IMR-90 (cell line): ENCODE measurements at regions not wholly inside any gene's neighbourhood (a gene's known extent, or its start where the extent isn't known, plus 50 kb on each side); places are given as distances from the start of the nearest gene placed in this dataset.
"Not testable (repeated sequence)": the region's sequence is repeated elsewhere in the genome, so short reads cannot be mapped to it uniquely, and the experiment has no call there.

Experiments
- ATAC-seq: fragments of 200-7000 bp; cut with Tn5 transposase; 2 replicates; pipeline ENCODE4 v1.9.1; 2020; ENCODE audit warnings: low read depth, mild to moderate bottlenecking, moderate library complexity
- BruUV-seq: library from RNA; stranded (reverse); fragments of 400-500 nt; replicated peaks from 2 replicates; lab custom pipeline; 2021; lab: Mats Ljungman, UMichigan
- CTCF ChIA-PET: fragments of 300-600 bp; formaldehyde crosslinking; extraction: SDS; loops from one replicate; lab custom pipeline; 2021; ENCODE audit warnings: antibody characterized with exemption; lab: Yijun Ruan, JAX
- POLR2A ChIA-PET: fragments of 300-600 bp; sonication (Branson Sonifier 250); formaldehyde crosslinking; loops from one replicate; lab custom pipeline; 2022; ENCODE audit warnings: antibody characterized with exemption; ENCODE audit not compliant: unreplicated experiment; lab: Charles Lee
- DNase-seq: peaks from one replicate; pipeline ENCODE4 v3.0.0; 2013
- H2AFZ ChIP-seq: replicated peaks from 2 replicates; pipeline ENCODE3; 2013; ENCODE audit warnings: low read length, mild to moderate bottlenecking; ENCODE audit not compliant: poor library complexity
- H2AK5ac ChIP-seq: 2 replicates; pipeline ENCODE4 v1.6.1; 2013; ENCODE audit warnings: low read depth, low read length, inconsistent platforms
- H2AK9ac ChIP-seq: replicated peaks from 2 replicates; pipeline ENCODE3; 2013; ENCODE audit warnings: mild to moderate bottlenecking, low read depth, low read length, moderate library complexity; ENCODE audit not compliant: poor library complexity
- H2BK120ac ChIP-seq: 2 replicates; pipeline ENCODE4 v1.6.1; 2013; ENCODE audit warnings: low read depth, low read length, inconsistent platforms
- H2BK15ac ChIP-seq: 3 replicates; pipeline ENCODE4 v1.6.1; 2013; ENCODE audit warnings: low read depth, low read length, inconsistent platforms
- H2BK20ac ChIP-seq: 2 replicates; pipeline ENCODE4 v1.6.1; 2013; ENCODE audit warnings: low read depth, mild to moderate bottlenecking, inconsistent platforms, low read length, moderate library complexity
- H2BK5ac ChIP-seq: 2 replicates; pipeline ENCODE4 v1.6.1; 2013; ENCODE audit warnings: mild to moderate bottlenecking, low read depth, low read length, inconsistent platforms; ENCODE audit not compliant: poor library complexity, severe bottlenecking
- H3K14ac ChIP-seq: replicated peaks from 2 replicates; pipeline ENCODE4 v1.6.1; 2013; ENCODE audit warnings: low read depth, low read length, inconsistent platforms
- H3K18ac ChIP-seq: 2 replicates; pipeline ENCODE4 v1.6.1; 2013; ENCODE audit warnings: low read depth, low read length, control low read depth
- H3K23ac ChIP-seq: 2 replicates; pipeline ENCODE4 v1.6.1; 2013; ENCODE audit warnings: low read depth, low read length, inconsistent platforms
- H3K27ac ChIP-seq: 2 replicates; pipeline ENCODE4 v1.5.1; 2013; ENCODE audit warnings: mild to moderate bottlenecking, control low read depth, low read length; ENCODE audit not compliant: insufficient read depth
- H3K27me3 ChIP-seq: 2 replicates; pipeline ENCODE4 v1.6.1; 2013; ENCODE audit warnings: low read length; ENCODE audit not compliant: control insufficient read depth, insufficient read depth
- H3K36me3 ChIP-seq: 2 replicates; pipeline ENCODE4 v1.6.1; 2013; ENCODE audit warnings: low read length, mixed read lengths; ENCODE audit not compliant: control insufficient read depth, insufficient read depth
- H3K4ac ChIP-seq: 2 replicates; pipeline ENCODE4 v1.6.1; 2013; ENCODE audit warnings: low read depth, low read length, inconsistent platforms
- H3K4me1 ChIP-seq: 2 replicates; pipeline ENCODE4 v1.6.1; 2013; ENCODE audit warnings: low read length, mixed read lengths; ENCODE audit not compliant: control insufficient read depth, insufficient read depth
- H3K4me2 ChIP-seq: 2 replicates; pipeline ENCODE4 v1.6.1; 2013; ENCODE audit warnings: low read depth, mild to moderate bottlenecking, control low read depth, low read length, moderate library complexity
- H3K4me3 ChIP-seq: 2 replicates; pipeline ENCODE4 v1.5.1; 2013; ENCODE audit warnings: low read depth, mild to moderate bottlenecking, control low read depth, low read length, moderate library complexity; ENCODE audit not compliant: insufficient read depth
- H3K56ac ChIP-seq: 2 replicates; pipeline ENCODE4 v1.6.1; 2013; ENCODE audit warnings: low read length, inconsistent platforms; ENCODE audit not compliant: insufficient read depth; ENCODE audit errors: extremely low read depth
- H3K79me1 ChIP-seq, 2 experiments: 2 replicates each; pipeline ENCODE4 v1.6.1; 2013; ENCODE audit warnings: low read length in 2 of 2, inconsistent platforms in 1 of 2, low read depth in 1 of 2
- H3K9ac ChIP-seq: 2 replicates; pipeline ENCODE4 v1.6.1; 2013; ENCODE audit warnings: low read depth, low read length, control low read depth
- H3K9me1 ChIP-seq: 2 replicates; pipeline ENCODE4 v1.6.1; 2013; ENCODE audit warnings: low read length, inconsistent platforms; ENCODE audit not compliant: insufficient read depth
- H3K9me3 ChIP-seq: 2 replicates; pipeline ENCODE4 v1.6.1; 2013; ENCODE audit warnings: low read length; ENCODE audit not compliant: control insufficient read depth, insufficient read depth
- H4K20me1 ChIP-seq: 2 replicates; pipeline ENCODE4 v1.6.1; 2013; ENCODE audit warnings: low read length, inconsistent platforms; ENCODE audit not compliant: insufficient read depth
- H4K5ac ChIP-seq: 2 replicates; pipeline ENCODE4 v1.6.1; 2013; ENCODE audit warnings: mild to moderate bottlenecking, low read depth, low read length, control low read depth
- H4K8ac ChIP-seq, 2 experiments: 2 replicates each; pipeline ENCODE4 v1.6.1; 2013; ENCODE audit warnings: low read depth in 2 of 2, low read length in 2 of 2, control low read depth in 1 of 2, inconsistent platforms in 1 of 2
- H4K91ac ChIP-seq: 2 replicates; pipeline ENCODE4 v1.6.1; 2013; ENCODE audit warnings: low read depth, low read length, inconsistent platforms; ENCODE audit not compliant: insufficient read depth
- WGBS, 2 experiments: methylation state at CpG; one replicate each; pipeline versions ENCODE4 v1.1.5 to v1.1.7; 2013; ENCODE audit warnings: missing lambda C conversion rate in 2 of 2; ENCODE audit not compliant: insufficient read length in 1 of 2; ENCODE audit errors: extremely low coverage in 2 of 2; 5-methylcytosine and 5-hydroxymethylcytosine counted together
- dilution Hi-C: fragments of 300-500 bp; cut with HindIII; formaldehyde crosslinking; loops from one replicate; pipeline ENCODE4 v1.14.3; 2018; ENCODE audit warnings: low sequenced_read_pairs; ENCODE audit not compliant: unreplicated experiment
- in situ Hi-C: fragments of 300-500 bp; cut with MboI; formaldehyde crosslinking; loops from 3 replicates; pipeline ENCODE4 v1.14.3; 2019; ENCODE audit warnings: low sequenced_read_pairs, inconsistent platforms, mixed read lengths
- intact Hi-C: fragments of 100-400 bp; cut with micrococcal nuclease; formaldehyde crosslinking; loops from 2 replicates; pipeline ENCODE4 v1.10.0; 2022
- TF ChIP-seq, protein P1 (sequence below): conservative IDR thresholded peaks from 2 replicates; pipeline ENCODE4 v1.5.1; 2012; ENCODE audit warnings: mild to moderate bottlenecking, low read depth, low read length, improper control_type of control experiment

- H3K4me3 ChIP-seq, H3K9me1 ChIP-seq, H3K14ac ChIP-seq, H3K18ac ChIP-seq, H3K4me1 ChIP-seq, H3K9me3 ChIP-seq, H3K27me3 ChIP-seq, H2BK15ac ChIP-seq, intact Hi-C loops, CTCF ChIA-PET, H3K4ac ChIP-seq, BruUV-seq, H4K91ac ChIP-seq, H3K36me3 ChIP-seq, H2BK20ac ChIP-seq, H3K9ac ChIP-seq, POLR2A ChIA-PET, H3K56ac ChIP-seq, H3K79me1 ChIP-seq, H2AK9ac ChIP-seq, H4K20me1 ChIP-seq, H4K5ac ChIP-seq, H2AK5ac ChIP-seq, H2BK5ac ChIP-seq, H3K27ac ChIP-seq, H4K8ac ChIP-seq, H2AFZ ChIP-seq, H2BK120ac ChIP-seq, in situ Hi-C loops, dilution Hi-C loops, H3K23ac ChIP-seq, H3K4me2 ChIP-seq: not testable (repeated sequence)
- no CpG with 5 or more reads among the region's 1 CpG for WGBS, 2 experiments
- DNase-seq (peak; percentile 26), ATAC-seq (peak; percentile 82)
- TF ChIP-seq, protein P1, sequence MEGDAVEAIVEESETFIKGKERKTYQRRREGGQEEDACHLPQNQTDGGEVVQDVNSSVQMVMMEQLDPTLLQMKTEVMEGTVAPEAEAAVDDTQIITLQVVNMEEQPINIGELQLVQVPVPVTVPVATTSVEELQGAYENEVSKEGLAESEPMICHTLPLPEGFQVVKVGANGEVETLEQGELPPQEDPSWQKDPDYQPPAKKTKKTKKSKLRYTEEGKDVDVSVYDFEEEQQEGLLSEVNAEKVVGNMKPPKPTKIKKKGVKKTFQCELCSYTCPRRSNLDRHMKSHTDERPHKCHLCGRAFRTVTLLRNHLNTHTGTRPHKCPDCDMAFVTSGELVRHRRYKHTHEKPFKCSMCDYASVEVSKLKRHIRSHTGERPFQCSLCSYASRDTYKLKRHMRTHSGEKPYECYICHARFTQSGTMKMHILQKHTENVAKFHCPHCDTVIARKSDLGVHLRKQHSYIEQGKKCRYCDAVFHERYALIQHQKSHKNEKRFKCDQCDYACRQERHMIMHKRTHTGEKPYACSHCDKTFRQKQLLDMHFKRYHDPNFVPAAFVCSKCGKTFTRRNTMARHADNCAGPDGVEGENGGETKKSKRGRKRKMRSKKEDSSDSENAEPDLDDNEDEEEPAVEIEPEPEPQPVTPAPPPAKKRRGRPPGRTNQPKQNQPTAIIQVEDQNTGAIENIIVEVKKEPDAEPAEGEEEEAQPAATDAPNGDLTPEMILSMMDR: 0 out of 2 replicates have a peak, but pooled peaks have one; percentile 18
Observed at GRCh38 chr10:46720386-46720785, 141.5 kb downstream of the SYT15 start.

DNA sequence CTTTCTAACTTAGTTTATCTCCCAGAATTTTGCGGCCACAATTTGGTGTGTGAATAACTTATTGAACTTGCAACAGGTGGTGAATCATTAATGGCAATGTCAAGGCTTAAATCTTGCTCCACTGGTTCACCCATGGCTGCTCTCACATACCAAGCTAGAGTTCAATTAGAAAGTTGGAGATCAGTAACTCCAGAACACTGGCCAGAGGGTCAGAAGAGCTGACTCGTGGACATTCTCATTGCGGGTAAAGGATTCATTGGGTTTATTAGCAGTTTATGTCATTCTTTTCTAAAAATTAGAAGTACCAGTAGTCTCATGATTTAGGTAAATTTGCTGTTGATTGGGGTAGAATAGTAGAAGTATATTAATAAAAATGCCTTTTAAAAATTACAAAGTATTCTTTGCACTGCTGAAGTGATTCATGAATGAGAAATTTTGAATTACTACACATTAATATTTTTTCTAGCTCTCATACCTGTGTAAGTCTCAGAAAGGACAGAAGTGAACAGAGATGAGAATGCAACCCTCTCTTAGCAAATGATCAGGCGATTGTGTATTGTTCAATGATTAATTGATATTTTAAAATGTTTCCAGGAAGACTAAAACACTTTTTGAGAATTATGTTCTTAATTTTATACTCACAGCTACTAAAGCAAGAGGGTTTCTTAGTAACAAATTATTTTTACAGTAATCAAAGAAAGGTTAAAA lies 142.0 kb downstream of the SYT15 start:
- no CpG with 5 or more reads among the region's 4 CpGs for WGBS, 2 experiments
- H2BK15ac ChIP-seq, H3K9me1 ChIP-seq, H3K14ac ChIP-seq, H2BK5ac ChIP-seq, CTCF ChIA-PET, H3K4ac ChIP-seq, H3K27me3 ChIP-seq, H3K4me1 ChIP-seq, POLR2A ChIA-PET, H3K23ac ChIP-seq, H3K9ac ChIP-seq, dilution Hi-C loops, H2AFZ ChIP-seq, H2BK120ac ChIP-seq, H3K36me3 ChIP-seq, H4K20me1 ChIP-seq, H4K8ac ChIP-seq, H4K5ac ChIP-seq, H2AK9ac ChIP-seq, in situ Hi-C loops, H3K27ac ChIP-seq, H4K91ac ChIP-seq, H3K9me3 ChIP-seq, ATAC-seq, H3K18ac ChIP-seq, H2BK20ac ChIP-seq, H3K56ac ChIP-seq, intact Hi-C loops, H2AK5ac ChIP-seq, H3K79me1 ChIP-seq, H3K4me2 ChIP-seq, BruUV-seq, H3K4me3 ChIP-seq: not testable (repeated sequence)
- DNase-seq: peak; percentile 0
